WTC11 (cell line): ENCODE measurements at regions not wholly inside any gene's neighbourhood (a gene's known extent, or its start where the extent isn't known, plus 50 kb on each side); places are given as distances from the start of the nearest gene placed in this dataset.
"Not testable (repeated sequence)": the region's sequence is repeated elsewhere in the genome, so short reads cannot be mapped to it uniquely, and the experiment has no call there.

Experiments
- ATAC-seq: fragments of 200-7000 bp; cut with Tn5 transposase; 2 replicates; pipeline ENCODE4 v1.10.0; 2021; ENCODE audit warnings: mild to moderate bottlenecking, moderate library complexity
- CTCF ChIA-PET: fragments of 300-600 bp; sonication (Branson Sonifier 250); formaldehyde crosslinking; loops from one replicate; lab custom pipeline; 2021; ENCODE audit warnings: antibody characterized with exemption; lab: Charles Lee
- POLR2A ChIA-PET: fragments of 350-600 bp; sonication (Branson Sonifier 250); formaldehyde crosslinking; loops from one replicate; lab custom pipeline; 2021; ENCODE audit warnings: antibody characterized with exemption; lab: Charles Lee
- DNase-seq: peaks from one replicate; pipeline ENCODE4 v3.0.0; 2021; ENCODE audit warnings: low spot score
- H3K27ac Mint-ChIP-seq: 2 replicates; pipeline ENCODE4 v1.8.0; 2021; ENCODE audit warnings: mixed read lengths
- H3K27me3 Mint-ChIP-seq: 2 replicates; pipeline ENCODE4 v1.8.0; 2021; ENCODE audit warnings: low read depth, mild to moderate bottlenecking, moderate library complexity, mixed read lengths
- H3K36me3 Mint-ChIP-seq: 2 replicates; pipeline ENCODE4 v1.8.0; 2021; ENCODE audit warnings: mixed read lengths
- H3K4me1 Mint-ChIP-seq: 2 replicates; pipeline ENCODE4 v1.8.0; 2022; ENCODE audit warnings: mixed read lengths
- H3K4me3 Mint-ChIP-seq: 2 replicates; pipeline ENCODE4 v1.8.0; 2021; ENCODE audit warnings: mild to moderate bottlenecking, moderate library complexity, mixed read lengths
- H3K9me3 Mint-ChIP-seq: 2 replicates; pipeline ENCODE4 v1.8.0; 2021; ENCODE audit warnings: mixed read lengths
- CREB1 ChIP-seq: sonication (generic); formaldehyde crosslinking; IDR thresholded peaks from 2 replicates; pipeline ENCODE4 v1.8.0; 2023; ENCODE audit warnings: mild to moderate bottlenecking, missing genetic modification reagents
- E2F1 ChIP-seq: sonication (generic); formaldehyde crosslinking; IDR thresholded peaks from 2 replicates; pipeline ENCODE4 v1.8.0; 2022; ENCODE audit warnings: mild to moderate bottlenecking, missing genetic modification reagents
- E2F5 ChIP-seq: sonication (generic); formaldehyde crosslinking; IDR thresholded peaks from 2 replicates; pipeline ENCODE4 v1.8.1; 2022; ENCODE audit warnings: mild to moderate bottlenecking, moderate library complexity, missing genetic modification reagents
- GRHL2 ChIP-seq: fragments of 250-450 bp; sonication (Bioruptor Pico); IDR thresholded peaks from 2 replicates; pipeline ENCODE4 v1.8.0; 2022; ENCODE audit warnings: mild to moderate bottlenecking, moderate library complexity; ENCODE audit not compliant: insufficient replicate concordance, severe bottlenecking
- IRF1 ChIP-seq: sonication (generic); formaldehyde crosslinking; IDR thresholded peaks from 2 replicates; pipeline ENCODE4 v1.8.0; 2023; ENCODE audit warnings: missing genetic modification reagents
- JAZF1 ChIP-seq: fragments of 250-450 bp; sonication (Bioruptor Pico); IDR thresholded peaks from 2 replicates; pipeline ENCODE4 v1.9.0; 2021; ENCODE audit warnings: moderate library complexity, mild to moderate bottlenecking, inconsistent platforms
- NFE2L1 ChIP-seq: sonication (generic); formaldehyde crosslinking; IDR thresholded peaks from 2 replicates; pipeline ENCODE4 v1.8.1; 2023; ENCODE audit warnings: missing genetic modification reagents
- NR3C1 ChIP-seq: sonication (generic); formaldehyde crosslinking; conservative IDR thresholded peaks from 2 replicates; pipeline ENCODE4 v1.8.1; 2023; ENCODE audit warnings: low read depth, mild to moderate bottlenecking, missing genetic modification reagents
- OVOL2 ChIP-seq: fragments of 250-450 bp; sonication (Bioruptor Pico); IDR thresholded peaks from 2 replicates; pipeline ENCODE4 v1.9.0; 2021; ENCODE audit warnings: mild to moderate bottlenecking, borderline replicate concordance
- USF1 ChIP-seq: sonication (generic); formaldehyde crosslinking; IDR thresholded peaks from 2 replicates; pipeline ENCODE4 v1.8.0; 2022; ENCODE audit warnings: mild to moderate bottlenecking, missing genetic modification reagents
- TF ChIP-seq, protein P1 (sequence below): fragments of 250-450 bp; sonication (Bioruptor Pico); IDR thresholded peaks from 2 replicates; pipeline ENCODE4 v1.8.0; 2021; ENCODE audit warnings: mild to moderate bottlenecking
- TF ChIP-seq, protein P2 (sequence below): fragments of 200-600 bp; IDR thresholded peaks from 2 replicates; pipeline ENCODE4 v1.8.0; 2022; ENCODE audit warnings: antibody characterized with exemption
- TF ChIP-seq, protein P3 (sequence below): fragments of 250-450 bp; sonication (Bioruptor Pico); IDR thresholded peaks from 2 replicates; pipeline ENCODE4 v2.1.2; 2022; ENCODE audit warnings: mild to moderate bottlenecking, moderate library complexity
- TF ChIP-seq, protein P4 (sequence below): sonication (generic); formaldehyde crosslinking; IDR thresholded peaks from 2 replicates; pipeline ENCODE4 v1.8.0; 2022; ENCODE audit warnings: missing genetic modification reagents

DNA sequence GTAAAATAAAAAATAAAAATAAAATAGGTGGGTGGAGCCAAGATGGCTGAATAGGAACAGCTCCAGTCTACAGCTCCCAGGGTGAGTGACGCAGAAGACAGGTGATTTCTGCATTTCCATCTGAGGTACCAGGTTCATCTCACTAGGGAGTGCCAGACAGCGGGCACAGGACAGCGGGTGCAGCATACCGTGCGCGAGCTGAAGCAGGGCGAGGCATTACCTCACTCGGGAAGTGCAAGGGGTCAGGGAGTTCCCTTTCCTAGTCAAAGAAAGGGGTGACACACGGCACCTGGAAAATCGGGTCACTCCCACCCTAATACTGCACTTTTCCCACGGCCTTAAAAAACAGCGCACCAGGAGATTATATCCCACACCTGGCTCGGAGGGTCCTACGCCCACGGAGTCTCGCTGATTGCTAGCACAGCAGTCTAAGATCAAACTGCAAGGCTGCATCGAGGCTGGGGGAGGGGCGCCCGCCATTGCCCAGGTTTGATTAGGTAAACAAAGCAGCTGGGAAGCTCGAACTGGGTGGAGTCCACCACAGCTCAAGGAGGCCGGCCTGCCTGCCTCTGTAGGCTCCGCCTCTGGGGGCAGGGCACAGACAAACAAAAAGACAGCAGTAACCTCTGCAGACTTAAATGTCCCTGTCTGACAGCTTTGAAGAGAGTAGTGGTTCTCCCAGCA is 161.9 kb upstream of the RPS6KA2 start:
- H3K4me3 Mint-ChIP-seq, ATAC-seq, H3K4me1 Mint-ChIP-seq, DNase-seq, H3K27ac Mint-ChIP-seq, POLR2A ChIA-PET, H3K27me3 Mint-ChIP-seq: not testable (repeated sequence)
- H3K9me3 Mint-ChIP-seq = peaks cover 28% of the 10 kb centered on the region
- peaks cover 11% of the 10 kb centered on the region for H3K36me3 Mint-ChIP-seq
- CTCF ChIA-PET = interaction anchor here (0.8 kb wide), 1 partner anchor 14 kb away, joined by 3 read pairs; no protein-coding TSS in a partner anchor

DNA sequence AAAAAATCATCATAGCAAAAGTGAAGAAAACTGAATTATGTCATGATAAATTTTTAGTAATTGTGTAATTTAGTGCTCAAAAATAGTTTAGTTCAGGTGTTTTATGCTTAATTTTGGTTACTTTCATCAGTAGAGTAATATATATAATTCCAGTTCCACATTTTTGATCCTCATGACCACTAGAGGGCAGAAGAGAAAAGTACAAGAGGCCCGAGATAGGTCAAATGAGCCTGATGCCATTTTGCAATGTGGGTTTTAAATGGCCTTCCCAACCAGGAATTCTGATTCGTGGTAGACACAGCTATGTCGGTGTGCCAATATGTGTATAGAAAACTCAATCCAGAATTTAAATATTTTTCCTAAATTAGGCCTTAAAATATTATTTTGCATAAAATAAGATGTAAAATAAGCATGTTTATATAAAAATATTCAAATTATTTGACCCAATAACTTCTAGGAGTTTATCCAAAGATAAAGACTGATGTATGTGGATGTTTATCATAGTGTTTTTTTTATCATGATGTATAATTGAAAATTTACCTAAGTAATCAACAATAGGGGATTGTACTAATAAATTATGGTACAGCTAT is 159.7 kb upstream of the RPS6KA2 start:
- H3K9me3 Mint-ChIP-seq = peaks cover 33% of the 10 kb centered on the region
- TF ChIP-seq, protein P1, sequence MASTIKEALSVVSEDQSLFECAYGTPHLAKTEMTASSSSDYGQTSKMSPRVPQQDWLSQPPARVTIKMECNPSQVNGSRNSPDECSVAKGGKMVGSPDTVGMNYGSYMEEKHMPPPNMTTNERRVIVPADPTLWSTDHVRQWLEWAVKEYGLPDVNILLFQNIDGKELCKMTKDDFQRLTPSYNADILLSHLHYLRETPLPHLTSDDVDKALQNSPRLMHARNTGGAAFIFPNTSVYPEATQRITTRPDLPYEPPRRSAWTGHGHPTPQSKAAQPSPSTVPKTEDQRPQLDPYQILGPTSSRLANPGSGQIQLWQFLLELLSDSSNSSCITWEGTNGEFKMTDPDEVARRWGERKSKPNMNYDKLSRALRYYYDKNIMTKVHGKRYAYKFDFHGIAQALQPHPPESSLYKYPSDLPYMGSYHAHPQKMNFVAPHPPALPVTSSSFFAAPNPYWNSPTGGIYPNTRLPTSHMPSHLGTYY = no peak
- TF ChIP-seq, protein P2, sequence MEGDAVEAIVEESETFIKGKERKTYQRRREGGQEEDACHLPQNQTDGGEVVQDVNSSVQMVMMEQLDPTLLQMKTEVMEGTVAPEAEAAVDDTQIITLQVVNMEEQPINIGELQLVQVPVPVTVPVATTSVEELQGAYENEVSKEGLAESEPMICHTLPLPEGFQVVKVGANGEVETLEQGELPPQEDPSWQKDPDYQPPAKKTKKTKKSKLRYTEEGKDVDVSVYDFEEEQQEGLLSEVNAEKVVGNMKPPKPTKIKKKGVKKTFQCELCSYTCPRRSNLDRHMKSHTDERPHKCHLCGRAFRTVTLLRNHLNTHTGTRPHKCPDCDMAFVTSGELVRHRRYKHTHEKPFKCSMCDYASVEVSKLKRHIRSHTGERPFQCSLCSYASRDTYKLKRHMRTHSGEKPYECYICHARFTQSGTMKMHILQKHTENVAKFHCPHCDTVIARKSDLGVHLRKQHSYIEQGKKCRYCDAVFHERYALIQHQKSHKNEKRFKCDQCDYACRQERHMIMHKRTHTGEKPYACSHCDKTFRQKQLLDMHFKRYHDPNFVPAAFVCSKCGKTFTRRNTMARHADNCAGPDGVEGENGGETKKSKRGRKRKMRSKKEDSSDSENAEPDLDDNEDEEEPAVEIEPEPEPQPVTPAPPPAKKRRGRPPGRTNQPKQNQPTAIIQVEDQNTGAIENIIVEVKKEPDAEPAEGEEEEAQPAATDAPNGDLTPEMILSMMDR = peak; percentile 68
- no peak overlapping the region for H3K4me3 Mint-ChIP-seq
- CTCF ChIA-PET = interaction anchor here (0.9 to 3.5 kb wide), 4 partner anchors 11 to 202 kb away, joined by 3 to 20 read pairs (median 12); no protein-coding TSS in a partner anchor
- ATAC-seq (peak; percentile 34; the same call in 1 of the 2 replicates), DNase-seq (no peak)
- H3K27me3 Mint-ChIP-seq = no peaks in the 10 kb centered on the region
- peaks cover 15% of the 10 kb centered on the region for H3K36me3 Mint-ChIP-seq
- H3K27ac Mint-ChIP-seq = no peak overlapping the region
- no peaks in the 10 kb centered on the region for H3K4me1 Mint-ChIP-seq
- POLR2A ChIA-PET = no interaction called here

- POLR2A ChIA-PET = interaction anchor here (0.6 kb wide), 1 partner anchor 44 kb away, joined by 4 read pairs; no protein-coding TSS in a partner anchor
- peaks cover 15% of the 10 kb centered on the region for H3K36me3 Mint-ChIP-seq
- no peaks in the 10 kb centered on the region for H3K27me3 Mint-ChIP-seq
- no peak overlapping the region for H3K4me3 Mint-ChIP-seq
- H3K9me3 Mint-ChIP-seq = peaks cover 23% of the 10 kb centered on the region
- no peak overlapping the region for H3K27ac Mint-ChIP-seq
- H3K4me1 Mint-ChIP-seq = no peaks in the 10 kb centered on the region
- ATAC-seq = no peak
- no peak for DNase-seq
- CTCF ChIA-PET = interaction anchor here (0.9 to 3.5 kb wide), 4 partner anchors 10 to 204 kb away, joined by 3 to 20 read pairs (median 8); no protein-coding TSS in a partner anchor
- TF ChIP-seq, protein P3, sequence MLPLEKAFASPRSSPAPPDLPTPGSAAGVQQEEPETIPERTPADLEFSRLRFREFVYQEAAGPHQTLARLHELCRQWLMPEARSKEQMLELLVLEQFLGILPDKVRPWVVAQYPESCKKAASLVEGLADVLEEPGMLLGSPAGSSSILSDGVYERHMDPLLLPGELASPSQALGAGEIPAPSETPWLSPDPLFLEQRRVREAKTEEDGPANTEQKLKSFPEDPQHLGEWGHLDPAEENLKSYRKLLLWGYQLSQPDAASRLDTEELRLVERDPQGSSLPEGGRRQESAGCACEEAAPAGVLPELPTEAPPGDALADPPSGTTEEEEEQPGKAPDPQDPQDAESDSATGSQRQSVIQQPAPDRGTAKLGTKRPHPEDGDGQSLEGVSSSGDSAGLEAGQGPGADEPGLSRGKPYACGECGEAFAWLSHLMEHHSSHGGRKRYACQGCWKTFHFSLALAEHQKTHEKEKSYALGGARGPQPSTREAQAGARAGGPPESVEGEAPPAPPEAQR (CRISPR knock-in tag) = no peak
- TF ChIP-seq, protein P4, sequence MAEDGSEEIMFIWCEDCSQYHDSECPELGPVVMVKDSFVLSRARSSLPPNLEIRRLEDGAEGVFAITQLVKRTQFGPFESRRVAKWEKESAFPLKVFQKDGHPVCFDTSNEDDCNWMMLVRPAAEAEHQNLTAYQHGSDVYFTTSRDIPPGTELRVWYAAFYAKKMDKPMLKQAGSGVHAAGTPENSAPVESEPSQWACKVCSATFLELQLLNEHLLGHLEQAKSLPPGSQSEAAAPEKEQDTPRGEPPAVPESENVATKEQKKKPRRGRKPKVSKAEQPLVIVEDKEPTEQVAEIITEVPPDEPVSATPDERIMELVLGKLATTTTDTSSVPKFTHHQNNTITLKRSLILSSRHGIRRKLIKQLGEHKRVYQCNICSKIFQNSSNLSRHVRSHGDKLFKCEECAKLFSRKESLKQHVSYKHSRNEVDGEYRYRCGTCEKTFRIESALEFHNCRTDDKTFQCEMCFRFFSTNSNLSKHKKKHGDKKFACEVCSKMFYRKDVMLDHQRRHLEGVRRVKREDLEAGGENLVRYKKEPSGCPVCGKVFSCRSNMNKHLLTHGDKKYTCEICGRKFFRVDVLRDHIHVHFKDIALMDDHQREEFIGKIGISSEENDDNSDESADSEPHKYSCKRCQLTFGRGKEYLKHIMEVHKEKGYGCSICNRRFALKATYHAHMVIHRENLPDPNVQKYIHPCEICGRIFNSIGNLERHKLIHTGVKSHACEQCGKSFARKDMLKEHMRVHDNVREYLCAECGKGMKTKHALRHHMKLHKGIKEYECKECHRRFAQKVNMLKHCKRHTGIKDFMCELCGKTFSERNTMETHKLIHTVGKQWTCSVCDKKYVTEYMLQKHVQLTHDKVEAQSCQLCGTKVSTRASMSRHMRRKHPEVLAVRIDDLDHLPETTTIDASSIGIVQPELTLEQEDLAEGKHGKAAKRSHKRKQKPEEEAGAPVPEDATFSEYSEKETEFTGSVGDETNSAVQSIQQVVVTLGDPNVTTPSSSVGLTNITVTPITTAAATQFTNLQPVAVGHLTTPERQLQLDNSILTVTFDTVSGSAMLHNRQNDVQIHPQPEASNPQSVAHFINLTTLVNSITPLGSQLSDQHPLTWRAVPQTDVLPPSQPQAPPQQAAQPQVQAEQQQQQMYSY (CRISPR knock-in tag) = no peak
- TF ChIP-seq E2F1 = no peak
- TF ChIP-seq JAZF1 (CRISPR knock-in tag) = no peak
- no peak for TF ChIP-seq NFE2L1 (CRISPR knock-in tag)
- no peak for TF ChIP-seq USF1
- no peak for TF ChIP-seq CREB1
- no peak for TF ChIP-seq E2F5 (CRISPR knock-in tag)
- TF ChIP-seq OVOL2 (CRISPR knock-in tag) = no peak
- TF ChIP-seq GRHL2 (CRISPR knock-in tag) = no peak
- TF ChIP-seq NR3C1 (CRISPR knock-in tag) = no peak
- no peak for TF ChIP-seq IRF1 (CRISPR knock-in tag)
These were observed 158.1 kb upstream of the RPS6KA2 start for GRCh38 chr6:166785131-166785530.
